Occipital lobe (tissue), 1 donor: ENCODE measurements at regions not wholly inside any gene's neighbourhood (a gene's known extent, or its start where the extent isn't known, plus 50 kb on each side); places are given as distances from the start of the nearest gene placed in this dataset.

Experiments
- DNase-seq: peaks from one replicate; lab custom pipeline; 2025; lab: John Stamatoyannopoulos, UW

- no peak for DNase-seq
Measured at GRCh38 chr13:73411067-73411809, 352.4 kb downstream of the KLF5 start.

GRCh38 chr13:73406454-73406853 lies 347.6 kb downstream of the KLF5 start:
- no peak for DNase-seq

- no peak for DNase-seq
Measured at GRCh38 chr13:73404581-73404980, 345.8 kb downstream of the KLF5 start.

GRCh38 chr13:73403355-73404120 lies 344.7 kb downstream of the KLF5 start:
- no peak for DNase-seq

GRCh38 chr13:73401769-73402168 lies 343.0 kb downstream of the KLF5 start:
- DNase-seq, result no peak

GRCh38 chr13:73399347-73400216 lies 340.8 kb downstream of the KLF5 start:
- no peak for DNase-seq

GRCh38 chr13:73397496-73398305 lies 338.9 kb downstream of the KLF5 start:
- no peak for DNase-seq

GRCh38 chr13:73394066-73394465 lies 335.3 kb downstream of the KLF5 start:
- DNase-seq, result no peak

GRCh38 chr13:73390100-73390499 lies 331.3 kb downstream of the KLF5 start:
- DNase-seq, result no peak

GRCh38 chr13:73388586-73388985 lies 329.8 kb downstream of the KLF5 start:
- DNase-seq, result no peak

GRCh38 chr13:73387318-73387717 lies 328.5 kb downstream of the KLF5 start:
- DNase-seq, result no peak

GRCh38 chr13:73385848-73386247 lies 327.0 kb downstream of the KLF5 start:
- DNase-seq, result no peak

GRCh38 chr13:73372666-73373627 lies 314.1 kb downstream of the KLF5 start:
- no peak for DNase-seq

- DNase-seq, result no peak
Measured at GRCh38 chr13:73370066-73370465, 311.3 kb downstream of the KLF5 start.

GRCh38 chr13:73369095-73369494 lies 310.3 kb downstream of the KLF5 start:
- DNase-seq, result no peak

- DNase-seq, result no peak
Measured at GRCh38 chr13:73368608-73369007, 309.8 kb downstream of the KLF5 start.

GRCh38 chr13:73367886-73368285 lies 309.1 kb downstream of the KLF5 start:
- DNase-seq, result no peak

- DNase-seq, result no peak
Measured at GRCh38 chr13:73366241-73366640, 307.4 kb downstream of the KLF5 start.

GRCh38 chr13:73365681-73366080 lies 306.9 kb downstream of the KLF5 start:
- no peak for DNase-seq

- DNase-seq, result no peak
Measured at GRCh38 chr13:73365252-73365651, 306.4 kb downstream of the KLF5 start.
